ENCODE measurements at regions not wholly inside any gene's neighbourhood (a gene's known extent, or its start where the extent isn't known, plus 50 kb on each side); places are given as distances from the start of the nearest gene placed in this dataset.

DNA sequence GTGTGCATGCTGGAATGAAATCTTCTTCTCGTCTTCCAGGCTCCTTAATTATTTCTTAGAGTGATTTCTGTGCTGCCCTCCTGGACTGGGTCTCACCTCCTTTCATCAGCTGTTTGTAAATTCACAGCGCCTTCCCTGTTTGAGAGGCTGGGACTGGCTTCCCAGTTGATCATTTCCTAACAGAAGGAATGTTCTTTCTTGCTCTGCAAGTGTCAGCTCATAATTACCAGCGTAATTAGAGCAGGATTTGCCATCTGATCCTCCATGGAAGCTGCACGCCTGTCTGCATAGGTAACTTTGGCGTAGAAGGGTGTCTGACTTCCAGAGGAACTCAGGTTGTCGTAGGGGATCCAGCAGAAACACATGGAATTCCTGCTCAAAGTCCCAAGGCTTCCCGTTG, 375.0 kb upstream of the EEF2KMT start:
- ATAC-seq (no peak), DNase-seq (ENCODE audit: low read depth, low spot score) (no peak)
- H3K4me3 ChIP-seq (replicated peaks in 1 of 2; ENCODE audit: low read depth in 1 of 2, low read length in 2 of 2), result no peak overlapping the region
- no peaks in the 10 kb centered on the region for H3K4me1 ChIP-seq (ENCODE audit: control insufficient read depth in 1 of 2, insufficient read depth in 2 of 2, low read length in 2 of 2)
- no TSS peak for BruUV-seq (replicated peaks)
- H3K9me3 ChIP-seq (ENCODE audit: control insufficient read depth in 1 of 2, insufficient read depth in 1 of 2, low read depth in 1 of 2, low read length in 2 of 2), result no peaks in the 10 kb centered on the region
- H3K27ac ChIP-seq (ENCODE audit: low read depth, low read length), result no peak overlapping the region
- no peaks in the 10 kb centered on the region for H3K9me2 ChIP-seq (ENCODE audit: insufficient read depth)
- peaks cover 16% of the 10 kb centered on the region; the same call in 1 of the 2 replicates for H3K27me3 ChIP-seq (ENCODE audit: insufficient read depth, low read length)
- POLR2A ChIA-PET, result no interaction called here
- H3K36me3 ChIP-seq (ENCODE audit: control insufficient read depth in 1 of 2, insufficient read depth in 2 of 2, low read length in 2 of 2), result no peaks in the 10 kb centered on the region
- no peaks in the 10 kb centered on the region for H4K20me1 ChIP-seq (ENCODE audit: insufficient read depth)
- no peak overlapping the region for H3K4me2 ChIP-seq (ENCODE audit: low read length)
- H3K79me2 ChIP-seq (ENCODE audit: insufficient read depth, low read length), result no peaks in the 10 kb centered on the region
- intact Hi-C loops (cut with micrococcal nuclease), result no loop called here
- no peak overlapping the region for H2AFZ ChIP-seq (ENCODE audit: low read depth, low read length, poor library complexity, severe bottlenecking)
- TF ChIP-seq SP1 (IDR thresholded peaks at IDR 0.05; ENCODE audit: low read depth) (no peak), RAD21 (IDR thresholded peaks at IDR 0.05; ENCODE audit: low read depth) (no peak), CTCF (IDR thresholded peaks at IDR 0.05 in 2 of 3, conservative IDR thresholded peaks at IDR 0.05 in 1 of 3; ENCODE audit: borderline replicate concordance in 1 of 3, insufficient read depth in 1 of 3, low read depth in 2 of 3, low read length in 2 of 3) (no peak), CEBPB (IDR thresholded peaks at IDR 0.05; ENCODE audit: low read depth) (no peak), EZH2phosphoT487 (IDR thresholded peaks at IDR 0.05; ENCODE audit: borderline replicate concordance) (no peak)
- TF ChIP-seq, protein P1, sequence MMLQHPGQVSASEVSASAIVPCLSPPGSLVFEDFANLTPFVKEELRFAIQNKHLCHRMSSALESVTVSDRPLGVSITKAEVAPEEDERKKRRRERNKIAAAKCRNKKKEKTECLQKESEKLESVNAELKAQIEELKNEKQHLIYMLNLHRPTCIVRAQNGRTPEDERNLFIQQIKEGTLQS (IDR thresholded peaks at IDR 0.05), result no peak
- TF ChIP-seq, protein P2, sequence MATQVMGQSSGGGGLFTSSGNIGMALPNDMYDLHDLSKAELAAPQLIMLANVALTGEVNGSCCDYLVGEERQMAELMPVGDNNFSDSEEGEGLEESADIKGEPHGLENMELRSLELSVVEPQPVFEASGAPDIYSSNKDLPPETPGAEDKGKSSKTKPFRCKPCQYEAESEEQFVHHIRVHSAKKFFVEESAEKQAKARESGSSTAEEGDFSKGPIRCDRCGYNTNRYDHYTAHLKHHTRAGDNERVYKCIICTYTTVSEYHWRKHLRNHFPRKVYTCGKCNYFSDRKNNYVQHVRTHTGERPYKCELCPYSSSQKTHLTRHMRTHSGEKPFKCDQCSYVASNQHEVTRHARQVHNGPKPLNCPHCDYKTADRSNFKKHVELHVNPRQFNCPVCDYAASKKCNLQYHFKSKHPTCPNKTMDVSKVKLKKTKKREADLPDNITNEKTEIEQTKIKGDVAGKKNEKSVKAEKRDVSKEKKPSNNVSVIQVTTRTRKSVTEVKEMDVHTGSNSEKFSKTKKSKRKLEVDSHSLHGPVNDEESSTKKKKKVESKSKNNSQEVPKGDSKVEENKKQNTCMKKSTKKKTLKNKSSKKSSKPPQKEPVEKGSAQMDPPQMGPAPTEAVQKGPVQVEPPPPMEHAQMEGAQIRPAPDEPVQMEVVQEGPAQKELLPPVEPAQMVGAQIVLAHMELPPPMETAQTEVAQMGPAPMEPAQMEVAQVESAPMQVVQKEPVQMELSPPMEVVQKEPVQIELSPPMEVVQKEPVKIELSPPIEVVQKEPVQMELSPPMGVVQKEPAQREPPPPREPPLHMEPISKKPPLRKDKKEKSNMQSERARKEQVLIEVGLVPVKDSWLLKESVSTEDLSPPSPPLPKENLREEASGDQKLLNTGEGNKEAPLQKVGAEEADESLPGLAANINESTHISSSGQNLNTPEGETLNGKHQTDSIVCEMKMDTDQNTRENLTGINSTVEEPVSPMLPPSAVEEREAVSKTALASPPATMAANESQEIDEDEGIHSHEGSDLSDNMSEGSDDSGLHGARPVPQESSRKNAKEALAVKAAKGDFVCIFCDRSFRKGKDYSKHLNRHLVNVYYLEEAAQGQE (IDR thresholded peaks at IDR 0.05; ENCODE audit: low read depth), result no peak
- CTCF ChIA-PET, result no interaction called here
- no peak overlapping the region for H3K9ac ChIP-seq (ENCODE audit: low read length)
- RAD21 ChIA-PET (ENCODE audit: low non-redundant PET in 1 of 2, low total read pairs in 2 of 2, uncharacterized antibody in 2 of 2, unreplicated experiment in 2 of 2), result no interaction called here
